ENCODE measurements at regions not wholly inside any gene's neighbourhood (a gene's known extent, or its start where the extent isn't known, plus 50 kb on each side); places are given as distances from the start of the nearest gene placed in this dataset.

DNA sequence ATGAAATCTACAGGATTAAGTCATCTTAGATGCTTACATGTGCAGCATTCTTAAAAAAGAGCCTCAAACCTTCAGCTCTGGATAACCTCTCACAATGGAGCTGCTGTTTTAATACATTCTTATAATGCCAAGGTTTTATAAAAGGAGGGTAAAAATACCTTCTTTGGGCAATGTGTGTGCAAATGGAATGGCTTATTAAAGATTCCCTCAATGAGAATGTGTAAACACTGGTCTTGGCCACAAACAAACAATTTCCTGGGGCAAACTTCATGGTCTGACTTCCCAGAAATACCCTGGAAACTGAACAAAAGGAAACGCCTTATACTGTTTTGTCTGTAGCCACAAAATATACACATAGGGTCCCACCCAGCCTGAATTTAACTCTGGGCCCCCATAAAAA, 148.6 kb upstream of the INTU start:
- TF ChIP-seq, protein P1, sequence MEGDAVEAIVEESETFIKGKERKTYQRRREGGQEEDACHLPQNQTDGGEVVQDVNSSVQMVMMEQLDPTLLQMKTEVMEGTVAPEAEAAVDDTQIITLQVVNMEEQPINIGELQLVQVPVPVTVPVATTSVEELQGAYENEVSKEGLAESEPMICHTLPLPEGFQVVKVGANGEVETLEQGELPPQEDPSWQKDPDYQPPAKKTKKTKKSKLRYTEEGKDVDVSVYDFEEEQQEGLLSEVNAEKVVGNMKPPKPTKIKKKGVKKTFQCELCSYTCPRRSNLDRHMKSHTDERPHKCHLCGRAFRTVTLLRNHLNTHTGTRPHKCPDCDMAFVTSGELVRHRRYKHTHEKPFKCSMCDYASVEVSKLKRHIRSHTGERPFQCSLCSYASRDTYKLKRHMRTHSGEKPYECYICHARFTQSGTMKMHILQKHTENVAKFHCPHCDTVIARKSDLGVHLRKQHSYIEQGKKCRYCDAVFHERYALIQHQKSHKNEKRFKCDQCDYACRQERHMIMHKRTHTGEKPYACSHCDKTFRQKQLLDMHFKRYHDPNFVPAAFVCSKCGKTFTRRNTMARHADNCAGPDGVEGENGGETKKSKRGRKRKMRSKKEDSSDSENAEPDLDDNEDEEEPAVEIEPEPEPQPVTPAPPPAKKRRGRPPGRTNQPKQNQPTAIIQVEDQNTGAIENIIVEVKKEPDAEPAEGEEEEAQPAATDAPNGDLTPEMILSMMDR (IDR thresholded peaks at IDR 0.05 in 8 of 11, conservative IDR thresholded peaks at IDR 0.05 in 3 of 11): no peak
- no peak for TF ChIP-seq POLR2AphosphoS5 (IDR thresholded peaks at IDR 0.05)

All from spleen (tissue), 7 donors.